HCT116 (cell line): ENCODE measurements at regions not wholly inside any gene's neighbourhood (a gene's known extent, or its start where the extent isn't known, plus 50 kb on each side); places are given as distances from the start of the nearest gene placed in this dataset.

Experiments
- ATF3 ChIP-seq: IDR thresholded peaks from 2 replicates; pipeline ENCODE4 v1.6.1; 2012
- CEBPB ChIP-seq: IDR thresholded peaks from 2 replicates; pipeline ENCODE4 v1.6.1; 2012; ENCODE audit warnings: low read depth
- CTCF ChIP-seq, 3 experiments: fragments of 200-600 bp in 1 of 3; sonication (generic) in 1 of 3; IDR thresholded peaks in 2 of 3; conservative IDR thresholded peaks in 1 of 3; 2 replicates each; pipeline ENCODE4 v1.5.1; 2012 to 2017; ENCODE audit warnings: low read depth in 2 of 3, low read length in 2 of 3, antibody characterized with exemption in 1 of 3, borderline replicate concordance in 1 of 3, control low read depth in 1 of 3, mild to moderate bottlenecking in 1 of 3, mixed read lengths in 1 of 3, mixed run types in 1 of 3, moderate library complexity in 1 of 3; ENCODE audit not compliant: insufficient read depth in 1 of 3
- EZH2 ChIP-seq: fragments of 200-600 bp; sonication (generic); IDR thresholded peaks from 2 replicates; pipeline ENCODE4 v1.6.1; 2017; ENCODE audit warnings: antibody characterized with exemption, mixed run types
- EZH2phosphoT487 ChIP-seq: fragments of 200-600 bp; IDR thresholded peaks from 2 replicates; pipeline ENCODE4 v1.6.1; 2018; ENCODE audit warnings: antibody characterized with exemption, borderline replicate concordance
- FOSL1 ChIP-seq: IDR thresholded peaks from 2 replicates; pipeline ENCODE4 v1.6.1; 2012; ENCODE audit warnings: low read depth
- JUND ChIP-seq: IDR thresholded peaks from 2 replicates; pipeline ENCODE4 v1.6.1; 2012
- MAX ChIP-seq: IDR thresholded peaks from 2 replicates; pipeline ENCODE4 v1.6.1; 2012
- POLR2A ChIP-seq: IDR thresholded peaks from 2 replicates; pipeline ENCODE4 v1.7.0; 2011; ENCODE audit warnings: borderline replicate concordance; ENCODE audit not compliant: insufficient read depth, insufficient read length; ENCODE audit errors: extremely low read depth
- RAD21 ChIP-seq: IDR thresholded peaks from 2 replicates; pipeline ENCODE4 v1.6.1; 2012; ENCODE audit warnings: low read depth, mild to moderate bottlenecking
- SP1 ChIP-seq: IDR thresholded peaks from 2 replicates; pipeline ENCODE4 v1.6.1; 2012; ENCODE audit warnings: low read depth
- ZBTB33 ChIP-seq: IDR thresholded peaks from 2 replicates; pipeline ENCODE4 v1.6.1; 2011; ENCODE audit warnings: mild to moderate bottlenecking, low read length, moderate library complexity; ENCODE audit not compliant: insufficient replicate concordance; ENCODE audit errors: extremely low read depth
- ZNF274 ChIP-seq: fragments of 200-500 bp; sonication (Bioruptor generic); IDR thresholded peaks from 2 replicates; pipeline ENCODE4 v1.6.1; 2014; ENCODE audit warnings: mild to moderate bottlenecking, low read depth, low read length, inconsistent platforms

GRCh38 chr11:32034680-32035079 is 56.2 kb upstream of the RCN1 start:
- TF ChIP-seq CTCF (IDR thresholded peaks at IDR 0.05 in 2 of 3, conservative IDR thresholded peaks at IDR 0.05 in 1 of 3; ENCODE audit: borderline replicate concordance in 1 of 3, insufficient read depth in 1 of 3, low read depth in 2 of 3, low read length in 2 of 3) (no peak), MAX (no peak), ATF3 (no peak), POLR2A (no peak), EZH2 (no peak), CEBPB (no peak), SP1 (no peak), JUND (no peak), EZH2phosphoT487 (no peak), ZBTB33 (no peak), FOSL1 (no peak), RAD21 (no peak), ZNF274 (no peak)
